ENCODE measurements at regions not wholly inside any gene's neighbourhood (a gene's known extent, or its start where the extent isn't known, plus 50 kb on each side); places are given as distances from the start of the nearest gene placed in this dataset.

GRCh38 chr10:37434091-37434490 lies 308.7 kb downstream of the ANKRD30A start:
- no peak overlapping the region for H3K4me3 Mint-ChIP-seq
- H3K27ac Mint-ChIP-seq, result no peak overlapping the region
- peaks cover 41% of the 10 kb centered on the region for H3K9me3 Mint-ChIP-seq
- H3K4me1 Mint-ChIP-seq, result no peaks in the 10 kb centered on the region
- H3K36me3 Mint-ChIP-seq (ENCODE audit: low read depth), result no peaks in the 10 kb centered on the region
- TF ChIP-seq CTCF (IDR thresholded peaks at IDR 0.05; ENCODE audit: unreplicated experiment in 3 of 3), result no peak
- H3K27me3 Mint-ChIP-seq (ENCODE audit: low read depth), result no peaks in the 10 kb centered on the region

Data from nephron (organoid).